Fibroblast of skin of back (primary cell): ENCODE measurements at regions not wholly inside any gene's neighbourhood (a gene's known extent, or its start where the extent isn't known, plus 50 kb on each side); places are given as distances from the start of the nearest gene placed in this dataset.

ENCODE experiments used
- DNase-seq: peaks from one replicate; pipeline ENCODE4 v3.0.0-alpha.2; 2013

DNA sequence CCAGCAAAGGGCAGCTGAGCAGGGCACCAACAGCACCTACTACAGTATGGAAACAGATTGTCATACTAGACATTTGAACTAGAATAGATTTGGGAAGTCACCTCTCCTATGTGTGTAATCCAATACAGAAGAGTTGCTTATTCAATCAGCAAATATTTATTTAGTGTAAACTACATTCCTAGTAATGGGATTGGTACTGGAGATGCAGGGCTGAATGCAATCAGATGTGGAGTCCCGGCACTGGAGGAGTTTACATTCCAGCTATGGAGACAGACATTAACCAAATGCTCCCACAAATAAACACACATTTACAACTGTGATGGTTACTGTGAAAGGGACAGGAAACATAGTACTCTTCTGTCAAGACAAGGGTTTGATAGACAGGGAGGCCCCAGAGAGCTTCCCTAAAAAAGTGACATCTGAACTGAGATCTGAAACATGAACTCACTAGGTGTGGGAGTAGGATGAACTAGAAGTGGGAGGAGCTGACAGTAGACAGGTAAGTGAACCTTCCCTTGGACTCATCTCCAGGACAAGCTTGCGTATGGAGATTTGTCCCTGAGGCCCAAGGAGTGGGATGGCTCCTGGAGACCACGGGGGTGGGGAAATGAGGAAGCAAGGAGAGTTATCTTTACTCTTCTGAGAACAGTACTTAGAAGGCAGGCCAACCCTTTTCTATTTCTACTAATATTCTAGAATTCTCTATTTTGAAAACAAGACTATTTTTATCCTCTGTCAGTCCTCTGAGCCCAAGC is 420.5 kb downstream of the MAFB start:
- no peak for DNase-seq

DNA sequence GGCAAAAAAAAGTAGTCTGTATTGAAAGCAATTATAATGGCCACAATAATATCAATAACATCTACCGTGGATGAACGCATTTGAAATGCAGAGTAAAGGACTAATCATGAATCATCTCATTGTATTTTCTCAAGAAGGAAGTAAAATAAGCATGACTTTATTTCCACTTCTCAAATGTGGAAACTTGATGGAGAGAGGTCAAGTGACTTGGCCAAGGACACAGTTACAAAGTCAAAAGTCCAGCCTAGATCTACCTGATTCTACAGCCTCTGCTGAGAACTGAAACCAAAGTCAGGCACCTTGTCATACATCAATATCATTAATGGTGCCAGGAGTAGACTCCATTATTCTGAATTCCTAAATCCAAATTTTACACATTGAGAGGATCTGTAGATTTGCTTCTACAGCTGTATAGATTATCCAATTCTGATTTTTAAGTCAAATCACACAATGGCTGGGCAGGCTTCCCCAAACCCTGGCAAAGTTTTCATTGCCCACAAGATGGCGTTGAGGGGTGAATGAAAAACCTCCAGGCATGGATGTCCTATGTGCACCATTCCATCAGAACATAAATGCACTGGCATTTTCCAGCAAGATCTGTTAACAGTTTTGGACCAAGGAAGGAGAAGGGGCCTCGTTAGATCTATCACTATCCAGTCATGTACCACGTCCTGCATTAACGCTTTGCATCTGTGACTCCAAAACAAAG is 423.1 kb downstream of the MAFB start:
- DNase-seq, result peak; percentile 56

DNA sequence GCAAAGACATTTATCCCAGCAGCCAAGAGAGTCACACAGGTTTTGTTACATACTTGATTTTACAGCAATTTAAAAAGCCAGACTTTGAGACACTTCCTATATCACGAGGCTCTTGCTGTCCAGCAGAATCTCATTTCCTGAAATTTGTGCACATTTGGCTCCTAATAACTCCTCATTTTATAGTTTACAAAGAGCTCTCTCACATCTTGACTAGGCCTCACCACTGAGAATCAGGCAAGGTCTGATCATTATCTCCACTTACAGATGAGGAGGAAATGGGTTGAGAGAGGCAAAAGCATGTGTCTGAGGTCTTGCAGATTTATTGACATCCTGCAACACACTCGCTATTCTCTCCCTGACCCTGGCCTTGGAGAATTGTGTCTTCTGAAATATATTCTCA is 426.8 kb downstream of the MAFB start:
- no peak for DNase-seq

DNA sequence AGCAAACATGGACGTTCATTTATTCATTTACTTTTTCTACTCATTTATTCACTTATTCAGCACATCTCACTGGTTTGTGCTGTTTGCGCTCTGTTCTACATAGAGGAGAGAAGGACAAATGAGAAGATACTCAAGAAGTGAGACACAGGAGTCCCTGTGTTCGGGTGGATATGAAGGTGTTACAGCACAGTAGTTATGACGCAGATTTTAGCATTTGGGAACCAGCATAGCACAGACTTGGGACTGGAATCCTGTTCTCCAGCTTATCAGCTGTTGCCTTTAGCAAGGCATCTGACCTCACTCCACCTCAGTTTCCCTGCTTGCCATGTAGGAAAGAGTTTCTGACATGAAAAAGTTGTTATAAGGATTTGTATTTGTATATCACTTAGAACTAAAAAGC is 430.1 kb downstream of the MAFB start:
- no peak for DNase-seq

DNA sequence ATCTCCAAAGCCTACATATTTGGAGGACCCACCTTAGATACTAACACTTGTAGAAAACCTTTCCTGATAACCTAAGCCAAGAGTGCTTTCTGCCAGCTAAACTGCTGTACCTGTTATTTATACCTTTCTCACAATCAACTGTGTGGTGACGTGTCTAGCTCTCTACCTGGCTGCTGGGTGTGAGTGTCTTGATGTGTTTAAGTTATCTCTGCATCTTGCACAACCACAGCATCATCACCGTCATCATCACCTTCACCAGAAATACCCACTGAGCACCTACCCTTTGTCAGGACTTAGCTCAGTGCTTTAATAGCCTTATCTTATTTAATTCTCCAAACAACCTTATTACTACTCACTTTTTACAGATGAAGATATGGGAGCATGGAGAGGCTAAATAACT is 431.3 kb downstream of the MAFB start:
- DNase-seq, result no peak

DNA sequence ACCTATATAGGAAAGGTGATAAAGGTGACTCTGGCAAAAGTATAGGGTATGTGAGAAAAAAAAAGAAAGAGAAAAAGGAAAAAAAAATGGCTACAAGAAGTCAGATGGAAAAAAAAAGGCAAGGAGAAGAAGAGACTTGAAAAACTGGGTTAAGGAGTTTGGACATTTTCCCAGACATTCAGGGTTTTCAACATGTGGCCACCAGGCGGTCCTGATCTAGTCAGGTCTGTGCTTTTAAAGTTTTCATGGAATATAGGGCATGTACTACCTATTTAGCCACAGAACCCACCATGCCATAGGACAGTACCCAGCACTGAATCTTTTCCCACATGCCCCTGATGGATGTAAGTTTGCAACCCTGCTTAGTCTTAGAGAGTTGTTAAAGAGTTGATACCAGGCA is 433.7 kb downstream of the MAFB start:
- DNase-seq, result peak; percentile 17

DNA sequence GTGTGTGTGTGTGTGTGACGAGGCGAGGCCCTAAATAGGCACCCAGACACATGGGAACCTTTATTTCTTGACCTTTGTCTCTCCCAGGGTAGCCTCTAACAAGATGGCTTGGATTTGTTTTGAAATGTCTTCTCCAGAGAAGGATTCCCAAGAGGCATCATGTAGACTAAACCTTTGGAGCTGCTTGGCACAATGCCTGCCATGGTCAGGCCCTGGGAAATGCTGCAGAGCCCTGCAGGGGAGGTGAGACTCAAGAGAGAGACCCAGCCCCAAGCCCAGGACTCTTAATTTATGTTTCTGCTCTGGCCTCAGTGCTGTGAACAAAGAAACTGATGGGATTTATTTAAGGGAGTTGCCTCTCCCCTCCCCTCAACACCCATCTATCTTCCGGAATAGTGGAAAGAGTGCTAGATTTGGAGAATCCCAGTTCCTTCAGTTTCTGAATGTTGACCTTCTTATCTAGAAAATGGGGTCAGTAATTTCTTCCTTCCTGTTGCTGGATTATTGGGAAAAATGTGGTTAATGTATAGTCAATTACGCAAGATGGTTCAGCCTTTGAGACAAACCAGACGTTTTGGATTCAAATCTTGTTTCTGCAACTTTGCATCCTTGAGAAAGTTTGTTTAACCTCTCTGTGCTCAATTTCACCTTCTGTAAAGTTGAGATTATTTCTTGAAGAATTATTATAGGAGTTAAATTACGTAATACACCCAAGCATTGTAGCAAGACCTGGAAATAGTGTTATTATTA is 434.8 kb downstream of the MAFB start:
- DNase-seq, result peak; percentile 35

DNA sequence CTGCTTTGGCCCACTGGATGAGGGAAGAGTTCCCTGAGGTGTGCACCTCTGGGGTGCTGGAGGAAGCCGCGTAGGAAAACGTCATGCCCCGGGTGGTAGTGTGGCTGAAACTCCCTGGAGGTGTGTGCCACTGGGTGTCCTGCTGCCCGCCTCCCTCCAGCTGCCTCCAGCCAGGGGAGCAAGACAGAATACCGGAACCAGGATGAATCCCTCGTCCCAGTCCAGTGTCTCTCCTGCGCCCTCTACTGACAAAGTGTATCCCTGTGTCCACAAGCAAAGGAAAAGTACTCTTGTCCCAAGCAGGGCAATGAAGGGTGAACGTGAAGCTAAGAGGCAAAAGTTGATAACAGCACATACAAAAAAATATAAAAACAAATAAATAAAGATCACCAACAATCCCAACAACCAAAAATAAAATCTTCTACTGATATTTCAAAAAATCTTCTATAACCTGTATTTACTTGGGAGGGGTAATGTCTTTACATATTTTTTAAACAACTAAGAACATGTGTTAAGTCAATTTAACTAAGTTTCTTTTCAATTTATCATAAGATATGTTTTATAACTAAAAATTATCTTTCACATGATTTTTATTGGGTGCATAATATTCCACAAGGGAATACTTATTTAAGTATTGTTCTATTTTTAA is 437.6 kb downstream of the MAFB start:
- DNase-seq, result peak; percentile 35

DNA sequence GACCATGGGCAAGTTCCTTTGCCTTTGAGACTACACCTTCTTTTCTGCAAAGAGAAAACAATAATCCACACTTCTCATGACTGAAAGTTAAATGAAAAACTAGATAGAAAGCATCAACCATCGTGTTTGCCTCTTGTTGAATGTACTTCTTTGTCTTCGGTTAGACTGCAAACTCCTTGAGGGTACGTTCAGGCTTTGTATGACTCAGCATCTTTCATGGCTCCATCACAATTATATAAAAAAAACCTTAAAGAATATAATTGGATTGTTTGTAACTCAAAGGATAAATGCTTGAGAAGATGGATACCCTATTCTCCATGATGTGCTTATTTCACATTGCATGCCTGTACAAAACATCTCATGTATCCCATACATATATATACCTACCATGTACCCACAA is 439.2 kb downstream of the MAFB start:
- no peak for DNase-seq

DNA sequence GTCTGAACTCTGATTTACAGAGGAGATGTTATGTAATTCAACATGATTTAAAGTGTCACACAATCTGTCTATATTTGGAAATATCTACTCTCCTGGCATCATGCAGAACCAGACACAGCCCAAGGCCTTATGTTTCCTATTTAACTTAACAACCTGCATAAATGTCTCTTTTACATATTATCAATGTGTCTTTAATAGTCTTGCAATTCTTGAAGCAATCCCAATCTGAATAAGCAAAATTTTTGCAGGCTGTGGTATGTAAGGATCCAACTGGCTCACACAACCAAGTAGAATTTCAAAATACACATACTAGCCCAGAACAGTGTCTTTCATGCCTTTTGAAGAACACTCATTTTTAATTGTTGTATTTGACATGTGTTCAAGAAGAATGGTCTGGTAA is 443.2 kb downstream of the MAFB start:
- DNase-seq, result no peak

DNA sequence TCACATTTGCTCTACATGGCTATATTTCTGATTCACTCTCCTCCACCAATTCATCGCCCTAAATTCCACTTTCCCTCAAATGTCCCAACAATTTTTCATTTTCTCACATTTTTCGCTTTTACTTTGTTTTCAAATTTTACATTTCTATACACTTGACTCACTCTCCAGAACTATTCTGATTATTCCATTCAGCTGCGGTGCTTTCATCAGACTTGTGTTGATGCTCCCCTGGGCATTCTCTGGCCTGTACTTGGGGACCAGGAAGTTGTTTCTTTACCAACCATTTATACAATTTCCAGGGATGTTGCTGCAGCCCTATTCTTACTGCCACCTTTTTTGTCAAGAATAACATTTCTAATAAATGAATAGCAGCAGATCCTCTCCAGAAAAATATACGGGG is 444.8 kb downstream of the MAFB start:
- peak; percentile 59 for DNase-seq

DNA sequence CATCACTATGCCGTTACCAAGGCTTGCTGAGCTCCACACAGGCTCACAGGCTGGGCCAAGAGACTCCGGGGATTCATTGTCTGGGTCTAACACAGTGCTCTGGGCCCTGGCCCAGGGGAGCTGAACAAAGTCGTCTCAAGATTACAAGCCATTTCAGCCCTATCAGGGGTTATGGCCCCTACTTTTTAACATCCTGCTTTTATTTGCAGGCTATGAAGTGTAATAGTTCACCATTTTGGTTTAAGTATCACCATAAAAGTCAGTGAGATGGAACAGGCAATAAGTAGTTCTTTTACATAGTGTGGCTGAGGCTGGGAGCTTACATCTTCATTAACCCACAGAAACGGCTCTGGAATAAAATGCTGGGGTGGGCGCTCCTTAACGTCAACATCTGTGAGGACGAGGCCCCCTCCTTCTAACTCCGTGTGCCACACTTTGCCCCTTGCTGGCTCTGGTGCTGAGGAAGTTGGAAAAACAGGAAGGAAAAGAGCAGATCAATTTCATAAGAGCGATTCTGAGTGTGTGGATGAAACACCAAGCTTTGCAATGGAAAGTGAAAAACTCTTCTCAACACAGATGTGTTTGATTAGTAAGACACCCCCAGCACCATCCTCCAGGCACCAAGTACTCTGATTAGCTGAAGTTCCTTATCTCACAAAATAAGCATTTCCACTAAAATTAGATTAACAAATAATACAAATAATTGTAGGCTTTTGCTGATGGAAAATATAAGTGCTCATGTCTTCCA is 447.3 kb downstream of the MAFB start:
- DNase-seq, result no peak

DNA sequence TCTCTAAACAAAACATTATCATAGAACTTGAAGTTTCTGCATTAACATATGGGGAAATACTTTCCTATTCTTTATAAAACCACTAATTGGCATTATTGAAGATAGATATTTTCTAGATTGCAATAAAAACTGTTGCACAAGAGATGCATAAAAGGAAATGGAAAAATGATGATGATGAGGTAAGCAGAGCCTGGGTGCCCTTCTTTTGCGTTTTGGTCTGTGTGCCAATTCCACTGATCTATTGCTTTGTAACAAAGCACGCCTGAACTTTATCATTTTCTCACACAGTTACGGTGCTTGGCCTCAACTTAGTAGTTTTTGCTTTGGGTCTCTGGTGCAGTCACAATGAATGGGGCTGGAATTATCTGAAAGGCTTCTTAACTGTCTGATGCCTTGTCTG is 450.5 kb downstream of the MAFB start:
- no peak for DNase-seq

DNA sequence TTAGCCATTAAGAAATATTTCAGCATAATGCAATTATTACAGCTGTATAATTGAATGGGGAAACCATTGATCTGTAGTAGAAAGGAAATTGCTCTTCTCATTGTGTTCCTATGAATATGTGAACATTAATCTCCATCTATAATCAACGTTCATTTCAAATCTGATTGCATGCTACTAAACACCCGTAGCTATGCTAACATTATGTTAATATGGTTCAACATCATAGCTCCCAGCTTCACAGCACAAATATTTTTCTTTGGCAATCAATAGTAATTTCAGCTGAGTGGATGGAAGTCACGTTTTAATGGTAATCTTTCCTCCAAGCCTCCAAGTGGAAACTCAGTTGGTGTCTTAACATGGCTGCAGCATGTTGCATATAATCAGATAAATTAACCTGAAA is 454.4 kb downstream of the MAFB start:
- no peak for DNase-seq

DNA sequence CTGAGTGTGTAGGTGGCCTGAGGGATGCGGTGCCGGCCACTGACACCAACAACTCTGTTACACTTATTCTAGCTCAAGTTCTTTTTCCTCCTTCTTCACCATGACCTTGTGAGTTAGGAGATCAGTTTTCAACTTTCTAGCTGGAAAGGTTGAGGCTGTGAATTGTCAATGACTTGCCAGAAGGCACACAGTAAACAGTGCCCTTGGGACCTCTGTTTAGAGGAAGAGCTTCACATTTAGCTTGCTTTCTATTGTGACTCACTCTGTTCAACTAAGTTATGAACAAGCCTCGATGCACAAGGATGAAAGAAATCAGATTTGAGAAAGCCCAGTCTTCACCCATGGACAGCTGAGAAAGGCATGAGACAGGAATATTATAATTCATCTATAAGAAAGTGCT is 455.6 kb downstream of the MAFB start:
- DNase-seq, result peak; percentile 53

DNA sequence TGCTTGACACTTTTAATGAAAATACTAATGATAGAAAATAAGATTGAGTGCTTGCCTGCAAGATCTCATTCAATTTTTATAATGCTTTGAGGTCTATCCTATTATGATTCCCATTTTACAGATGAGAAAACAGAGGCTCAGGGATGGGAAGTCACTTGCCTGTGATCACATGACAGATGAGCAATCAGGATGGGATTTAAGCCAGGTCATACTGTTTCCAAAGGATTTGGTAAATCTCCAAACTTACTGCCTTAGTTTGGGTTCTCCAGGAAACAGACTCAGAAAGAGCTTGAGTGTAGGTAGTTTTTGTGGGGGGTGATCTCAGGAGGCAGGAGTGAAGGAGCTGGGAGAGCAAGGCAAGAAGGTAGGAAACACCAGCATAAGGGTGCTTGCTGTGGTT is 456.3 kb downstream of the MAFB start:
- peak; percentile 52 for DNase-seq

DNA sequence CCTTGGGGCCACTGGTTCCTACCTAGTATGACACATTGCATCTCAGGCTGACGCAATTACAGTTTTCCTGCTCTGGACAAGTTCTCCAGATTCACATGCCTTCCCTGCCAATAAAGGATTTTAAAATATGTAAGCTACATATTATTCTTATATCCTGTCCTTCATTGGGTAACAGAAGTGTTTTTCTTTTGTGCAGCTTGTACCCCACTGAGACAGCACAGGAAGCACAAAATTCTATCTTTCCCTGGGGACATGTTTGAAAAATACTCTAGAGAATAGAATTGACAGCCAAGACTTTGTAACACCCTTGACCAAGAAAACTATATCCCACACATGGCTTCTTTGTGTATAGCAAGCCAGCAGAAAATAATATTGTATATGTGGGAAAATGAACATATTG is 456.8 kb downstream of the MAFB start:
- DNase-seq, result peak; percentile 92

DNA sequence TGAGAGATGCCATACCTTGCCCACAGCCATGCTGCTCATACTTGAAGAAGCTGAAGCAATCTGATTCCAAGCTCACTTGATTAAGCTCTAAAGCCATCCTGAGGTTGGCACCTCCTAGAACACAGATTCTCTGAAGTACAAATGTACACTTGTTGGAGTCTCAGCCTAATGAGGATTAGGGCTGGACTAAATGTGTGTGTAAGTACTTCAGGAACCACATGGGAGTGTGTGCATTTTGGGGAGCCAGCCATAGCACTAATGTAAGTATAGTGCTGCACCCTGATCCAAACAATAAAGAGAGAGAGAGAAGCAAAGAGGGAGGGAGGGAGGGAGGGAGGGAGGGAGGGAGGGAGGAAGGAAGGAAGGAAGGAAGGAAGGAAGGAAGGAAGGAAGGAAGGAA is 458.6 kb downstream of the MAFB start:
- DNase-seq, result no peak

DNA sequence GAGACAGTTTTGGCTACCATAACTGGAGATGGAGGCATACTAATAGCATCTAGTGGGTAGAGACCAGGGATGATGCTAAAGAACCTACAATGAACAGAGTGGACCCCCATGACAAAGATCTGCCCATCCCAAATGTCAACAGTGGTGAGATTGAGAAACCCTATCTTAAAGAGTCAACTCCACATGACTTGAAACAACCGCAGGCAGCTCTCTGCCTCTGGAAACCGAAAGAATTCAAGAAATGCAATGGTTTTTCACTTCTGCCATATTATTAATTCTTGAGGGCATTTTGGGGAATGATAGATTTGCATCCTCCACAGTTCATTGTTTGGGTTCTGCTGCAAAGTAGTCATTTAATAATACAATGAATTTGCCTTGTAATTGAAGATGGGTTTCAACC is 463.4 kb downstream of the MAFB start:
- no peak for DNase-seq

DNA sequence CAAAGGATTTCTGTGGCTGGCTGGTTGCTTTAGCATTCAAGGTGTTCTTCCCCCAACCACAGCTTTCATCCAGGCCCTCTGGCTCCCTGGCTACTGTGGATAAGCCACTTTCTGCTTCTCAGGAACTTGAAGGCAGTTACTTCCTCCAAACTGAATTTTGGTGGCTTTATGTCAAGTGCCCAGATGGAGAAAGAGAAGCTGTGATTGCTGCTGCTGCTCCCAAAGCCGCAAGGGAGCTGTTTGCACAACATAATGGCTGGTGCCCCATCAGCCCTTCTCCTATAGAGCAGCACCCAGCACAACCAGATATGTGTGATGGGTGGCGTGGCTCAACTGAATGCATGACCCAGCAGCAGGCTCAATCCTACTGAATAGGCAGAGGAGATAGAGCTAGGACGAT is 465.2 kb downstream of the MAFB start:
- DNase-seq, result no peak

DNA sequence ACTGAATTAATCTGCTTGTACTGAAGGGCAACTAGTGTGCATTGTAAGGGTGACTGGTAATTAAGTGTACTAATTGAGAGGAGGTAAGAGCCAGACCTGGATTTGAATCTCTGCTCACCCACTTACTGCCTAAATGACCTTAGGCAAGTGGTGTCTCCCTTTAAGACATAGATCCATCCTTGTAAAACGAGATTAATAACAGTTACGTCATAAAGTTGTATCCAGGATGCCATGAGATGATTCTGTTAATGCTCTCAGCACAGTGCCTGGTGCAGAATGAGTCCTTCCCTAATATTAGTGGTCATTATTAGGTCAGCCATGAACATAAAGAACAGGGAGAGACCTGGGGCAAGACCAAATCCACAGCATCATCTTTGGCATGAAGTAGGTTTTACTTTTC is 470.1 kb downstream of the MAFB start:
- no peak for DNase-seq

DNA sequence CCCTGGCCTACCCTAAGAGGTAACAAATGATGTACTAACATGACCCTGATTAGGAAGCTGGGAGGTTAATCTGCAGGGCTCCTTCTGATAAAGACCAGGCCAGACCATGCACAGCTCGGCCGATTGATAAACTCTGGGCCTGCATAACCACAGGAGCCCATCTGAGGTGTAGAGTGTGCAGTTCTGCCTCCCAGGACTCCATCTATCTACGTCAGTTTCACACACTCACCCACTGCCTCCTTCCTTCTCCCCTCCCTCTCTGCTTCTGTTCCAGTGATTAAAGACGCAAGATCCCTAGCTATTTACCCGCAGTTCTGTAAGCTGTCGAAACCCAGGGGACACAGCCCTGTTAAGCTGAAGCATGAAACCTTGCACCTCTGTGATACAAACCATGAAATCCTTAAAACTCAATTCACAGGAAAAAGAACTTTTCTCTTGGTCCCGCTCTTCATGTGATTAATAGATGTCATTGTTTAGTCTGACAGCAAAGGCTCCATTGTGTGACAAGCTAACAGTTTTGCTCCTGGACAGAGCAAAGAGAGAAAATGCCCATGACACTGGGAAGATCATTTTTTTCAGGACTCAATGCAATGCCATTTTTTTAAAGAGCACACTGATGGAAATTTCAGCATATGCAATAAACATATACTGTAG is 470.6 kb downstream of the MAFB start:
- no peak for DNase-seq
